DOHH2 (cell line): ENCODE measurements at regions not wholly inside any gene's neighbourhood (a gene's known extent, or its start where the extent isn't known, plus 50 kb on each side); places are given as distances from the start of the nearest gene placed in this dataset.
"Not testable (repeated sequence)": the region's sequence is repeated elsewhere in the genome, so short reads cannot be mapped to it uniquely, and the experiment has no call there.

ENCODE experiments used
- H3F3A ChIP-seq: fragments of 200-600 bp; sonication (generic), shearing (Covaris generic); 2 replicates; pipeline ENCODE4 v1.6.0; 2016; ENCODE audit warnings: antibody characterized with exemption, mild to moderate bottlenecking; ENCODE audit not compliant: control insufficient read depth, insufficient read depth
- H3K27ac ChIP-seq: fragments of 200-600 bp; sonication (generic); 2 replicates; pipeline ENCODE4 v1.5.1; 2014; ENCODE audit warnings: low read depth, mild to moderate bottlenecking, low read length, moderate library complexity
- H3K27me3 ChIP-seq: fragments of 200-600 bp; sonication (generic); 2 replicates; pipeline ENCODE4 v1.6.1; 2014; ENCODE audit warnings: mild to moderate bottlenecking, low read length, mixed read lengths; ENCODE audit not compliant: control insufficient read depth
- H3K36me3 ChIP-seq: fragments of 200-600 bp; sonication (generic); 2 replicates; pipeline ENCODE4 v1.6.1; 2014; ENCODE audit warnings: mild to moderate bottlenecking, low read length, moderate library complexity, mixed read lengths; ENCODE audit not compliant: control insufficient read depth
- H3K4me1 ChIP-seq: fragments of 200-600 bp; sonication (generic); 2 replicates; pipeline ENCODE4 v1.6.1; 2014; ENCODE audit warnings: mild to moderate bottlenecking, low read length, mixed read lengths; ENCODE audit not compliant: control insufficient read depth
- H3K4me2 ChIP-seq: fragments of 200-600 bp; sonication (generic); 2 replicates; pipeline ENCODE4 v1.6.0; 2014; ENCODE audit warnings: mild to moderate bottlenecking, low read length, moderate library complexity
- H3K4me3 ChIP-seq: fragments of 200-600 bp; sonication (generic); 2 replicates; pipeline ENCODE4 v1.5.1; 2014; ENCODE audit warnings: mild to moderate bottlenecking, low read length, mixed read lengths
- H3K79me2 ChIP-seq: fragments of 200-600 bp; sonication (generic); 2 replicates; pipeline ENCODE4 v1.6.1; 2014; ENCODE audit warnings: mild to moderate bottlenecking, low read length, mixed read lengths; ENCODE audit not compliant: control insufficient read depth
- H3K9me2 ChIP-seq: fragments of 200-600 bp; sonication (generic); replicated peaks from 2 replicates; pipeline ENCODE4 v1.6.1; 2014; ENCODE audit warnings: mild to moderate bottlenecking, low read length, mixed read lengths; ENCODE audit not compliant: control insufficient read depth
- H3K9me3 ChIP-seq: fragments of 200-600 bp; sonication (generic); 2 replicates; pipeline ENCODE4 v1.6.1; 2014; ENCODE audit warnings: antibody characterized with exemption, low read length, mixed read lengths; ENCODE audit not compliant: control insufficient read depth, insufficient read depth
- H4K20me1 ChIP-seq: fragments of 200-600 bp; sonication (generic); 2 replicates; pipeline ENCODE4 v1.6.0; 2014; ENCODE audit warnings: low read depth, mild to moderate bottlenecking, antibody characterized with exemption, low read length, moderate library complexity; ENCODE audit not compliant: control insufficient read depth, insufficient read depth

- H3K4me3 ChIP-seq, H3K9me3 ChIP-seq, H3K9me2 ChIP-seq, H3F3A ChIP-seq, H4K20me1 ChIP-seq, H3K4me2 ChIP-seq, H3K4me1 ChIP-seq, H3K27ac ChIP-seq, H3K36me3 ChIP-seq, H3K27me3 ChIP-seq, H3K79me2 ChIP-seq: not testable (repeated sequence)
These were observed 70.9 kb downstream of the NPIPA5 start for GRCh38 chr16:15307184-15307583.

- H4K20me1 ChIP-seq, H3K4me3 ChIP-seq, H3K27ac ChIP-seq, H3K9me3 ChIP-seq, H3K9me2 ChIP-seq, H3F3A ChIP-seq, H3K79me2 ChIP-seq, H3K36me3 ChIP-seq, H3K27me3 ChIP-seq, H3K4me2 ChIP-seq, H3K4me1 ChIP-seq: not testable (repeated sequence)
These were observed 72.2 kb downstream of the NPIPA5 start for GRCh38 chr16:15305889-15306288.

- H3K9me2 ChIP-seq, H3K79me2 ChIP-seq, H3K4me1 ChIP-seq, H3K27me3 ChIP-seq, H3K9me3 ChIP-seq, H3F3A ChIP-seq, H3K4me2 ChIP-seq, H4K20me1 ChIP-seq, H3K4me3 ChIP-seq, H3K27ac ChIP-seq, H3K36me3 ChIP-seq: not testable (repeated sequence)
These were observed 74.3 kb downstream of the NPIPA5 start for GRCh38 chr16:15303667-15304324.

GRCh38 chr16:15297104-15297503 lies 81.0 kb downstream of the NPIPA5 start:
- not testable (repeated sequence) for H3K27ac ChIP-seq, H3K79me2 ChIP-seq, H3K27me3 ChIP-seq, H3F3A ChIP-seq, H3K9me3 ChIP-seq, H3K4me2 ChIP-seq, H3K4me3 ChIP-seq, H3K4me1 ChIP-seq, H3K9me2 ChIP-seq, H4K20me1 ChIP-seq, H3K36me3 ChIP-seq

- not testable (repeated sequence) for H3K9me2 ChIP-seq, H3K79me2 ChIP-seq, H4K20me1 ChIP-seq
These were observed 103.3 kb downstream of the NPIPA5 start for GRCh38 chr16:15274796-15275195.

GRCh38 chr16:15273964-15274363 lies 104.1 kb downstream of the NPIPA5 start:
- H3K4me3 ChIP-seq, H3K27me3 ChIP-seq, H3K36me3 ChIP-seq, H3K4me1 ChIP-seq, H3F3A ChIP-seq, H3K27ac ChIP-seq, H3K79me2 ChIP-seq, H4K20me1 ChIP-seq, H3K9me3 ChIP-seq, H3K9me2 ChIP-seq, H3K4me2 ChIP-seq: not testable (repeated sequence)

More at GRCh38 chr16:15274796-15275195, 103.3 kb downstream of the NPIPA5 start:
- not testable (repeated sequence) for H3K9me3 ChIP-seq, H3K36me3 ChIP-seq, H3K4me2 ChIP-seq, H3K27me3 ChIP-seq, H3F3A ChIP-seq, H3K4me1 ChIP-seq, H3K4me3 ChIP-seq, H3K27ac ChIP-seq

- not testable (repeated sequence) for H4K20me1 ChIP-seq, H3K9me2 ChIP-seq, H3K36me3 ChIP-seq, H3K79me2 ChIP-seq, H3F3A ChIP-seq, H3K27ac ChIP-seq, H3K4me1 ChIP-seq, H3K4me3 ChIP-seq, H3K4me2 ChIP-seq, H3K9me3 ChIP-seq, H3K27me3 ChIP-seq
These were observed 111.2 kb downstream of the NPIPA5 start for GRCh38 chr16:15266941-15267340.

- not testable (repeated sequence) for H3K4me2 ChIP-seq, H4K20me1 ChIP-seq, H3K79me2 ChIP-seq, H3K4me3 ChIP-seq, H3K27ac ChIP-seq, H3K9me2 ChIP-seq, H3F3A ChIP-seq, H3K9me3 ChIP-seq, H3K27me3 ChIP-seq, H3K4me1 ChIP-seq, H3K36me3 ChIP-seq
These were observed 115.9 kb downstream of the NPIPA5 start for GRCh38 chr16:15262212-15262611.
